Endothelial cell of umbilical vein (primary cell): ENCODE measurements at regions not wholly inside any gene's neighbourhood (a gene's known extent, or its start where the extent isn't known, plus 50 kb on each side); places are given as distances from the start of the nearest gene placed in this dataset.
"Not testable (repeated sequence)": the region's sequence is repeated elsewhere in the genome, so short reads cannot be mapped to it uniquely, and the experiment has no call there.

Experiments used
- BruUV-seq: library from RNA; stranded (reverse); fragments of 400-500 nt; replicated peaks from 2 replicates; lab custom pipeline; 2021; lab: Mats Ljungman, UMichigan
- CTCF ChIA-PET: fragments of 300-600, 350-600 bp; sonication (Branson Sonifier 250); formaldehyde crosslinking; loops from one replicate; lab custom pipeline; 2021; ENCODE audit warnings: antibody characterized with exemption, inconsistent platforms; lab: Charles Lee
- POLR2A ChIA-PET: fragments of 300-600, 350-600 bp; sonication (Branson Sonifier 250); formaldehyde crosslinking; loops from one replicate; lab custom pipeline; 2021; ENCODE audit warnings: antibody characterized with exemption, inconsistent platforms; lab: Charles Lee
- DNase-seq: peaks from one replicate; pipeline ENCODE4 v3.0.0-alpha.2; 2011; ENCODE audit warnings: low read depth, low spot score
- FAIRE-seq: peaks from 2 replicates; lab custom pipeline; 2011; peaks lifted over from hg19 to GRCh38; lab: Jason Lieb, UNC
- H2AFZ ChIP-seq: 2 replicates; pipeline ENCODE4 v1.6.0; 2012; ENCODE audit warnings: low read depth, low read length, control low read depth, inconsistent platforms
- H3K27ac ChIP-seq: 2 replicates; pipeline ENCODE4 v1.5.1; 2011; ENCODE audit warnings: low read depth, mild to moderate bottlenecking, control low read depth, low read length, moderate library complexity; ENCODE audit not compliant: insufficient read depth
- H3K27me3 ChIP-seq, 2 experiments: 2 replicates each; pipeline versions ENCODE4 v1.6.0 to v1.6.1; 2011; ENCODE audit warnings: low read length in 2 of 2, mixed read lengths in 1 of 2; ENCODE audit not compliant: control insufficient read depth in 2 of 2, insufficient read depth in 2 of 2
- H3K36me3 ChIP-seq, 2 experiments: 2 replicates in 1 of 2; 3 replicates in 1 of 2; pipeline ENCODE4 v1.5.1; 2011; ENCODE audit warnings: low read length in 2 of 2, mild to moderate bottlenecking in 1 of 2, moderate library complexity in 1 of 2; ENCODE audit not compliant: control insufficient read depth in 2 of 2, insufficient read depth in 2 of 2; ENCODE audit errors: extremely low read depth in 1 of 2
- H3K4me1 ChIP-seq: 3 replicates; pipeline ENCODE4 v1.5.1; 2011; ENCODE audit warnings: mild to moderate bottlenecking, low read length; ENCODE audit not compliant: control insufficient read depth, insufficient read depth; ENCODE audit errors: extremely low read depth
- H3K4me2 ChIP-seq: 2 replicates; pipeline ENCODE4 v1.6.1; 2011; ENCODE audit warnings: low read length, control low read depth, mixed read lengths; ENCODE audit not compliant: insufficient read depth
- H3K4me3 ChIP-seq, 3 experiments: fragments of 200-600 bp in 1 of 3; sonication (generic), shearing (Covaris generic) in 1 of 3; replicated peaks in 1 of 3; 2 replicates each; pipeline ENCODE4 v1.5.1; 2011 to 2016; ENCODE audit warnings: control low read depth in 3 of 3, low read length in 3 of 3, mild to moderate bottlenecking in 2 of 3, inconsistent platforms in 1 of 3, low read depth in 1 of 3, moderate library complexity in 1 of 3; ENCODE audit not compliant: insufficient read depth in 1 of 3
- H3K79me2 ChIP-seq: 2 replicates; pipeline ENCODE4 v1.6.0; 2012; ENCODE audit warnings: low read length, inconsistent platforms; ENCODE audit not compliant: control insufficient read depth, insufficient read depth
- H3K9ac ChIP-seq: replicated peaks from 2 replicates; pipeline ENCODE3; 2011; ENCODE audit warnings: low read length, control low read depth; ENCODE audit not compliant: insufficient read depth; ENCODE audit errors: extremely low read depth
- H3K9me1 ChIP-seq: replicated peaks from 3 replicates; pipeline ENCODE4 v1.6.0; 2011; ENCODE audit warnings: mild to moderate bottlenecking, low read length; ENCODE audit not compliant: control insufficient read depth, insufficient read depth; ENCODE audit errors: extremely low read depth
- H3K9me3 ChIP-seq: replicated peaks from 2 replicates; pipeline ENCODE4 v1.5.1; 2012; ENCODE audit warnings: low read length, inconsistent platforms; ENCODE audit not compliant: control insufficient read depth, insufficient read depth
- H4K20me1 ChIP-seq: replicated peaks from 2 replicates; pipeline ENCODE3; 2011; ENCODE audit warnings: mild to moderate bottlenecking, low read length; ENCODE audit not compliant: control insufficient read depth, insufficient read depth; ENCODE audit errors: extremely low read depth
- GATA2 ChIP-seq: IDR thresholded peaks from 2 replicates; pipeline ENCODE4 v1.7.0; 2011; ENCODE audit warnings: low read depth, mild to moderate bottlenecking, moderate library complexity, mixed read lengths, low read length; ENCODE audit not compliant: insufficient read length, insufficient read depth
- POLR2A ChIP-seq: IDR thresholded peaks from 2 replicates; pipeline ENCODE4 v1.6.1; 2012; ENCODE audit warnings: low read depth, mild to moderate bottlenecking, control low read depth, low read length
- POLR2AphosphoS5 ChIP-seq: IDR thresholded peaks from 2 replicates; pipeline ENCODE4 v1.6.1; 2012; ENCODE audit warnings: low read depth, mild to moderate bottlenecking, control low read depth, low read length, moderate library complexity; ENCODE audit not compliant: insufficient read depth
- dilution Hi-C: fragments of 300-500 bp; cut with MboI; formaldehyde crosslinking; loops from one replicate; pipeline ENCODE4 v1.15.0; 2019; ENCODE audit warnings: low sequenced_read_pairs; ENCODE audit not compliant: extremely low pct_ligation_motif_present
- intact Hi-C: fragments of 100-400 bp; cut with micrococcal nuclease; formaldehyde crosslinking; loops from one replicate; pipeline ENCODE4 v1.10.0; 2022

DNA sequence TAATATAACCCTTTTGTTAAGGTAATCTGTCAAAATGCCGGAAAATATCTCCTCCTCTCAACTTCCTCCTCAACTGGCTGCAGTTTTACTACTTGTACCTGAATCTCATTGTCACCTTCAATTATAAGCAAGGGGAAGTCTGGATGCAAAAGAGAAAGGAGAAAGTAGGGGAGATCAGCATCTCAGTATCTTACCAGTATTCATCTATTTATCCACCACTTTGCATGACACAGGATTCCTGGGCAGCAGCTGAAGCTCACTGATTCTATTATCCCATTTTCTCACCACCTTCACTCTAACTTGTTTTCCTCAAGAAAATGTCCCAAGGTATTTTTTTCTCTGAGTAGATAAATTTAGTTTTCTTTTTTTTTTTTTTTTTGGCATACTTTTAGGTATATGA is 440.5 kb upstream of the CBLB start:
- POLR2A ChIA-PET, result no interaction called here
- no peaks in the 10 kb centered on the region for H3K4me1 ChIP-seq
- TF ChIP-seq POLR2A (no peak), GATA2 (no peak), POLR2AphosphoS5 (no peak)
- H3K27me3 ChIP-seq, result no peaks in the 10 kb centered on the region
- H3K4me2 ChIP-seq, result no peak overlapping the region
- CTCF ChIA-PET, result no interaction called here
- DNase-seq, result no peak
- H3K9ac ChIP-seq, result no peak overlapping the region
- H3K9me3 ChIP-seq, result no peaks in the 10 kb centered on the region
- intact Hi-C loops, result no loop called here
- BruUV-seq, result no TSS peak
- H3K79me2 ChIP-seq, result no peaks in the 10 kb centered on the region
- dilution Hi-C loops, result no loop called here
- H3K9me1 ChIP-seq, result no peaks in the 10 kb centered on the region
- no peak for FAIRE-seq
- no peak overlapping the region for H3K4me3 ChIP-seq
- H2AFZ ChIP-seq, result no peak overlapping the region
- H3K36me3 ChIP-seq, result no peaks in the 10 kb centered on the region
- no peaks in the 10 kb centered on the region for H4K20me1 ChIP-seq
- H3K27ac ChIP-seq, result no peak overlapping the region

DNA sequence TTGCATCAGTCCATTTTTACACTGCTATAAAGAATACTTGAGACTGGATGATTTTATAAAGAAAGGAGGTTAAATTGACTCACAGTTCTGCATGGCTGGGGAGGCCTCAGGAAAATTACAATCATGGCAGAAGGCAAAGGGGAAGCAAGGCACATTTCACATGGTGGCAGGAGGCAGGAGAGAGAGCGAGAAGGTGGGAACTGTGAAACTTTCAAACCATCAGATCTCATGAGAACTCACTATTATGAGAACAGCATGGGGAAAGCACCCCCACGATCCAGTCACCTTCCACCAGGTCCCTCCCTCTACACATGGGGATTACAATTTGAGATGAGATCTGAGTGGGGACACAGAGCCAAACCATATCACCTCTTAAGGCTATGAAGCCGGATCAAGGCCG is 441.0 kb upstream of the CBLB start:
- H3K4me2 ChIP-seq, BruUV-seq, DNase-seq, FAIRE-seq, H3K79me2 ChIP-seq, H3K9me3 ChIP-seq, POLR2A ChIA-PET, dilution Hi-C loops, H3K9me1 ChIP-seq, H3K27ac ChIP-seq, CTCF ChIA-PET, H3K9ac ChIP-seq, intact Hi-C loops, H4K20me1 ChIP-seq, H2AFZ ChIP-seq, H3K27me3 ChIP-seq, H3K4me3 ChIP-seq, H3K4me1 ChIP-seq, H3K36me3 ChIP-seq: not testable (repeated sequence)
